Natural killer cell (primary cell): ENCODE measurements at regions not wholly inside any gene's neighbourhood (a gene's known extent, or its start where the extent isn't known, plus 50 kb on each side); places are given as distances from the start of the nearest gene placed in this dataset.

Source experiments
- ATAC-seq, 3 donors: fragments of 150-1000 bp in 2 of 3; fragments of 200-7000 bp in 1 of 3; cut with Tn5 transposase; 1 replicate in 1 of 3; 2 replicates in 2 of 3; pipeline ENCODE4 v1.10.0; 2021; ENCODE audit warnings: mild to moderate bottlenecking in 2 of 3, moderate library complexity in 2 of 3
- DNase-seq, 2 donors: peaks; one replicate each; pipeline versions ENCODE4 v3.0.0 to v3.0.0-alpha.2; 2013 to 2021; ENCODE audit warnings: mixed read lengths in 1 of 2
- H3K27ac ChIP-seq: one replicate; pipeline ENCODE4 v1.5.1; 2013; ENCODE audit warnings: mild to moderate bottlenecking, low read length
- H3K27me3 ChIP-seq: one replicate; pipeline ENCODE4 v1.6.1; 2013; ENCODE audit warnings: low read length; ENCODE audit not compliant: control insufficient read depth, insufficient read depth
- H3K36me3 ChIP-seq: one replicate; pipeline ENCODE4 v1.6.1; 2013; ENCODE audit warnings: low read length; ENCODE audit not compliant: control insufficient read depth, insufficient read depth
- H3K4me1 ChIP-seq: one replicate; pipeline ENCODE4 v1.6.1; 2013; ENCODE audit warnings: low read length; ENCODE audit not compliant: control insufficient read depth, insufficient read depth
- H3K4me3 ChIP-seq: one replicate; pipeline ENCODE4 v1.5.1; 2013; ENCODE audit warnings: low read length
- H3K9me3 ChIP-seq: one replicate; pipeline ENCODE4 v1.6.1; 2013; ENCODE audit warnings: low read length; ENCODE audit not compliant: control insufficient read depth, insufficient read depth
- H3K27ac Mint-ChIP-seq, 2 donors: one replicate each; pipeline ENCODE4 v1.8.0; 2022; ENCODE audit warnings: mild to moderate bottlenecking in 2 of 2, mixed read lengths in 2 of 2, moderate library complexity in 1 of 2
- H3K27me3 Mint-ChIP-seq, 2 donors: one replicate each; pipeline ENCODE4 v1.8.0; 2022; ENCODE audit warnings: low read depth in 2 of 2, mixed read lengths in 2 of 2
- H3K36me3 Mint-ChIP-seq: one replicate; pipeline ENCODE4 v1.8.0; 2022; ENCODE audit warnings: mixed read lengths
- H3K4me1 Mint-ChIP-seq, 2 donors: one replicate each; pipeline ENCODE4 v1.8.0; 2022; ENCODE audit warnings: mixed read lengths in 2 of 2
- H3K4me3 Mint-ChIP-seq: one replicate; pipeline ENCODE4 v1.8.0; 2022; ENCODE audit warnings: mild to moderate bottlenecking, moderate library complexity, mixed read lengths
- H3K9me3 Mint-ChIP-seq, 2 donors: one replicate each; pipeline ENCODE4 v1.8.0; 2022; ENCODE audit warnings: mixed read lengths in 2 of 2
- WGBS: methylation state at CpG from one replicate; pipeline ENCODE4 v1.1.7; 2013; ENCODE audit warnings: missing lambda C conversion rate; ENCODE audit not compliant: insufficient coverage; 5-methylcytosine and 5-hydroxymethylcytosine counted together
- intact Hi-C: fragments of 100-400 bp; cut with micrococcal nuclease; formaldehyde crosslinking; loops from one replicate; pipeline ENCODE4 v1.14.2; 2022
- TF ChIP-seq, protein P1 (sequence below): fragments of 200-600 bp; IDR thresholded peaks from one replicate; pipeline ENCODE4 v1.8.0; 2022; ENCODE audit warnings: antibody characterized with exemption

DNA sequence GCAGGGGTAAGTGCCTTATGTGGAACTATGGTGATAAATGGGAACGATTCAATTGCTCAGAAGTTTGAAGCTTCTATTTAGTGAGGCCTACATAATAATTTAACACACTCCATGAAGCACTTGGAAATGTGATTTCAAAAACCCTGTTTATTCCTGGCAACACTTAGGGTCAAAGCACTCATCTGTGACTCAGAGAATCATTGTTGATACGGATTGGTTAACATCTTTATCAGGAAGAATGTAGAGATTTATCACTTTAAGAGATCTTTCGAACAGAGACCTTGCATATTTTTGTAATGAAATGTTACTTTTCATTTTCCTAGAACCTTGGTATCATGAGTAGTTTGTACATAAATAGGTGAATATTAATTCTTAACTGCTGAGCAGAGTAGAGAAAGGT lies 269.1 kb upstream of the SLIT2 start:
- TF ChIP-seq, protein P1, sequence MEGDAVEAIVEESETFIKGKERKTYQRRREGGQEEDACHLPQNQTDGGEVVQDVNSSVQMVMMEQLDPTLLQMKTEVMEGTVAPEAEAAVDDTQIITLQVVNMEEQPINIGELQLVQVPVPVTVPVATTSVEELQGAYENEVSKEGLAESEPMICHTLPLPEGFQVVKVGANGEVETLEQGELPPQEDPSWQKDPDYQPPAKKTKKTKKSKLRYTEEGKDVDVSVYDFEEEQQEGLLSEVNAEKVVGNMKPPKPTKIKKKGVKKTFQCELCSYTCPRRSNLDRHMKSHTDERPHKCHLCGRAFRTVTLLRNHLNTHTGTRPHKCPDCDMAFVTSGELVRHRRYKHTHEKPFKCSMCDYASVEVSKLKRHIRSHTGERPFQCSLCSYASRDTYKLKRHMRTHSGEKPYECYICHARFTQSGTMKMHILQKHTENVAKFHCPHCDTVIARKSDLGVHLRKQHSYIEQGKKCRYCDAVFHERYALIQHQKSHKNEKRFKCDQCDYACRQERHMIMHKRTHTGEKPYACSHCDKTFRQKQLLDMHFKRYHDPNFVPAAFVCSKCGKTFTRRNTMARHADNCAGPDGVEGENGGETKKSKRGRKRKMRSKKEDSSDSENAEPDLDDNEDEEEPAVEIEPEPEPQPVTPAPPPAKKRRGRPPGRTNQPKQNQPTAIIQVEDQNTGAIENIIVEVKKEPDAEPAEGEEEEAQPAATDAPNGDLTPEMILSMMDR, result no peak
- no peak for ATAC-seq
- 100% methylated on average over 1 of the region's 3 CpGs for WGBS
- Histone ChIP-seq H3K27me3 (no peaks in the 10 kb centered on the region), H3K4me3 (no peak overlapping the region), H3K4me1 (no peaks in the 10 kb centered on the region), H3K9me3 (peaks cover 5% of the 10 kb centered on the region), H3K27ac (no peak overlapping the region), H3K36me3 (no peaks in the 10 kb centered on the region)
- intact Hi-C loops, result no loop called here
- no peaks in the 10 kb centered on the region for H3K4me1 Mint-ChIP-seq
- no peak for DNase-seq
- no peak overlapping the region for H3K4me3 Mint-ChIP-seq
- no peaks in the 10 kb centered on the region for H3K36me3 Mint-ChIP-seq
- H3K27me3 Mint-ChIP-seq, result no peaks in the 10 kb centered on the region
- no peak overlapping the region for H3K27ac Mint-ChIP-seq
- H3K9me3 Mint-ChIP-seq, result peaks cover 7 to 10% of the 10 kb centered on the region in 2 donors

DNA sequence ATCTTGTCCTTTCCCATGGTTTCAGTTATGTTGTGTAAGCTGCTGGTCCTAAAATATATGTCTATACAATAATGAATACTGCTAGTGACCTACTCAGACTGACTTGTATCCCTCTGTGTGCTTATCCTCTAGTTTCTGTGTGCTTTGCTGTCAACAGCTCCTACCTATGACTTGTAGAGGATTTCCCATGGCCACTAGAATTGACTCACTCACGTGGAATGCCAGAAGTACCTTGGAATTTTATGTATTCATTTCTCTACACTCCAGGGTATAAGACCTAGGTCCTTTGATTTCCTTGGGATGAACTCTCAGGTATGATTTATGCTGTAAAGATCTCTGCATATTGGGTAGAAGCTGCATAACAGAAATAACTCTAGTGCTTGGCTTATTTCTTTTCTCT lies 279.9 kb upstream of the SLIT2 start:
- ATAC-seq, result no peak
- H3K4me1 Mint-ChIP-seq, result no peaks in the 10 kb centered on the region
- Histone ChIP-seq H3K27me3 (no peaks in the 10 kb centered on the region), H3K4me3 (no peak overlapping the region), H3K36me3 (no peaks in the 10 kb centered on the region), H3K4me1 (no peaks in the 10 kb centered on the region), H3K9me3 (peaks cover 7% of the 10 kb centered on the region), H3K27ac (no peak overlapping the region)
- 57% methylated on average over 1 of the region's 1 CpG for WGBS
- DNase-seq, result no peak
- TF ChIP-seq, protein P1, result no peak
- no peaks in the 10 kb centered on the region for H3K27me3 Mint-ChIP-seq
- H3K9me3 Mint-ChIP-seq, result peaks cover 5 to 10% of the 10 kb centered on the region in 2 donors
- H3K27ac Mint-ChIP-seq, result no peak overlapping the region
- H3K36me3 Mint-ChIP-seq, result no peaks in the 10 kb centered on the region
- H3K4me3 Mint-ChIP-seq, result no peak overlapping the region
- intact Hi-C loops, result no loop called here

DNA sequence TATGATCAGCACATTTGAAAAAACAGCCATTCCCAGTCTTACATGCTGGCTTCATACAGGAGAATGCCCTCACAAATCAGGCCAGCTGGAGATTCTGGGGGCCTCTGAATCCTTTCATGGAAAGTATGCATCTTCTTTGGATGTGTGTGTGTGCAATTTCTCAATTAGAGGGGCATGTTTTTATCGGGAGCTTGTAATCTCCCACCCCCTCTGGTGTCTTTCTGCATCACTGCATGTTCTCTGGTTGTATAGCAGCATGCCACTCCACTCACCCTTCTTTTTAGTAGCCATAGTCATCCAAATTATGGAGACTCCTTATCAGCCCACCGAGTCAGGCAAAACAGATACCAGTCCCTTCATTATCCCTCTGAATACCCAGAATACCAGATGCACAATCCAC lies 282.2 kb upstream of the SLIT2 start:
- no peak overlapping the region for H3K27ac ChIP-seq
- H3K4me3 Mint-ChIP-seq, result no peak overlapping the region
- no peak for ATAC-seq
- intact Hi-C loops, result no loop called here
- TF ChIP-seq, protein P1, result no peak
- peaks cover 3 to 11% of the 10 kb centered on the region in 2 donors for H3K9me3 Mint-ChIP-seq
- no peak overlapping the region for H3K4me3 ChIP-seq
- no peaks in the 10 kb centered on the region for H3K36me3 Mint-ChIP-seq
- H3K27me3 Mint-ChIP-seq, result no peaks in the 10 kb centered on the region
- H3K36me3 ChIP-seq, result no peaks in the 10 kb centered on the region
- DNase-seq, result no peak
- H3K27ac Mint-ChIP-seq, result no peak overlapping the region
- H3K27me3 ChIP-seq, result no peaks in the 10 kb centered on the region
- no peaks in the 10 kb centered on the region for H3K4me1 ChIP-seq
- no peaks in the 10 kb centered on the region for H3K4me1 Mint-ChIP-seq
- 91% methylated on average over 2 of the region's 2 CpGs for WGBS
- peaks cover 6% of the 10 kb centered on the region for H3K9me3 ChIP-seq

DNA sequence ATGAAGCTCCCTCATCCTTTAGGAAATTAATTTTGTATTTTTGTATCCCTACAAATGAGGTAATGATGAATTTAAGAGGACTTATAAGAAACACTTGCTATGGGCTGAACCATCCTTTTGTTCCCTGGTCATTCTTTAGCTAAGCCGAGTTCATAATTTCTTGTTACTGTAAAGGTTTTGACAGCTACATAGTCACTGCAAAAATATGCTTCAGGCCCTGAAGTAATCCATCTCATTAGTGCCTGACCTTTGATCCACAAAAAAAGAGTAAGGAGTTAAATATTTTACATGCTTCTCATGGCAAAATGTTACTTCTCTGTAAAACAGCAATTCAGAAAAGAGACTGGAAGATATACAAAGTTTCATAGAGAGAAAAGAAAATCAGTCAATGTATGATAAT lies 290.6 kb upstream of the SLIT2 start:
- TF ChIP-seq, protein P1, result no peak
- Mint-ChIP-seq H3K4me1 (no peaks in the 10 kb centered on the region), H3K27me3 (no peaks in the 10 kb centered on the region), H3K27ac (no peak overlapping the region), H3K36me3 (no peaks in the 10 kb centered on the region), H3K4me3 (no peak overlapping the region), H3K9me3 (peaks cover 0 to 11% of the 10 kb centered on the region in 2 donors)
- Histone ChIP-seq H3K4me3 (no peak overlapping the region), H3K9me3 (peaks cover 3% of the 10 kb centered on the region), H3K27ac (no peak overlapping the region), H3K36me3 (no peaks in the 10 kb centered on the region), H3K27me3 (no peaks in the 10 kb centered on the region), H3K4me1 (no peaks in the 10 kb centered on the region)
- DNase-seq, result no peak
- 95% methylated on average over 1 of the region's 1 CpG for WGBS
- ATAC-seq, result no peak
- intact Hi-C loops, result no loop called here
